ENCODE measurements at regions not wholly inside any gene's neighbourhood (a gene's known extent, or its start where the extent isn't known, plus 50 kb on each side); places are given as distances from the start of the nearest gene placed in this dataset.

DNA sequence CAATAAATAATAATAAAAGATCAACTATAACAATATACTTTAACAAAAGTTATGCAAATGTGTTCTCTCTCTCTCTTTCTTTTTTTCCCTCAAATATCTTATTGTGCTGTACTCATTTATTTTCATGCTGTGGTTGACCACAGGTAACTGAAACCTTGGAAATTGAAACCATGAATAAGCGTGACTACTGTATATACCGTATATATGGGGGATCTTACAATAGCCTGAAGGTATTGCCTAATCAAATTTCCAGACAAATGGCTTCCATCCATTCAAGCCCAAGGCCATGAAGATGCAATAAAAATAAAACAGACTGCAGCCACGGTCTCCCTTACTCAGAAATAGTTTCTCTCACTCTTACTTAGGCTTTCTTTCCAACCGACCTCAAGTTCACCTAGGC, 98.3 kb downstream of the SLITRK6 start:
- Histone ChIP-seq H3F3A (ENCODE audit: control insufficient read depth, insufficient read depth) (no peaks in the 10 kb centered on the region), H3K27ac (ENCODE audit: low read depth, low read length) (no peak overlapping the region), H3K4me3 (ENCODE audit: low read length) (no peak overlapping the region), H3K4me2 (ENCODE audit: low read length) (no peak overlapping the region), H3K9me2 (replicated peaks; ENCODE audit: control insufficient read depth, low read length) (no peaks in the 10 kb centered on the region), H3K79me2 (ENCODE audit: control insufficient read depth, low read length) (no peaks in the 10 kb centered on the region), H3K27me3 (ENCODE audit: control insufficient read depth, low read length) (no peaks in the 10 kb centered on the region), H3K9me3 (ENCODE audit: control insufficient read depth, insufficient read depth, low read length) (peaks cover 3% of the 10 kb centered on the region; the same call in 1 of the 2 replicates), H4K20me1 (ENCODE audit: control insufficient read depth, insufficient read depth, low read depth, low read length) (no peaks in the 10 kb centered on the region), H3K36me3 (ENCODE audit: control insufficient read depth, low read length) (no peaks in the 10 kb centered on the region), H3K4me1 (ENCODE audit: control insufficient read depth, low read length) (no peaks in the 10 kb centered on the region)
- no peak for TF ChIP-seq EZH2phosphoT487 (IDR thresholded peaks at IDR 0.05; ENCODE audit: borderline replicate concordance, low read length)
- TF ChIP-seq, protein P1, sequence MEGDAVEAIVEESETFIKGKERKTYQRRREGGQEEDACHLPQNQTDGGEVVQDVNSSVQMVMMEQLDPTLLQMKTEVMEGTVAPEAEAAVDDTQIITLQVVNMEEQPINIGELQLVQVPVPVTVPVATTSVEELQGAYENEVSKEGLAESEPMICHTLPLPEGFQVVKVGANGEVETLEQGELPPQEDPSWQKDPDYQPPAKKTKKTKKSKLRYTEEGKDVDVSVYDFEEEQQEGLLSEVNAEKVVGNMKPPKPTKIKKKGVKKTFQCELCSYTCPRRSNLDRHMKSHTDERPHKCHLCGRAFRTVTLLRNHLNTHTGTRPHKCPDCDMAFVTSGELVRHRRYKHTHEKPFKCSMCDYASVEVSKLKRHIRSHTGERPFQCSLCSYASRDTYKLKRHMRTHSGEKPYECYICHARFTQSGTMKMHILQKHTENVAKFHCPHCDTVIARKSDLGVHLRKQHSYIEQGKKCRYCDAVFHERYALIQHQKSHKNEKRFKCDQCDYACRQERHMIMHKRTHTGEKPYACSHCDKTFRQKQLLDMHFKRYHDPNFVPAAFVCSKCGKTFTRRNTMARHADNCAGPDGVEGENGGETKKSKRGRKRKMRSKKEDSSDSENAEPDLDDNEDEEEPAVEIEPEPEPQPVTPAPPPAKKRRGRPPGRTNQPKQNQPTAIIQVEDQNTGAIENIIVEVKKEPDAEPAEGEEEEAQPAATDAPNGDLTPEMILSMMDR (IDR thresholded peaks at IDR 0.05; ENCODE audit: low read depth, low read length, poor library complexity, severe bottlenecking), result no peak

DNA sequence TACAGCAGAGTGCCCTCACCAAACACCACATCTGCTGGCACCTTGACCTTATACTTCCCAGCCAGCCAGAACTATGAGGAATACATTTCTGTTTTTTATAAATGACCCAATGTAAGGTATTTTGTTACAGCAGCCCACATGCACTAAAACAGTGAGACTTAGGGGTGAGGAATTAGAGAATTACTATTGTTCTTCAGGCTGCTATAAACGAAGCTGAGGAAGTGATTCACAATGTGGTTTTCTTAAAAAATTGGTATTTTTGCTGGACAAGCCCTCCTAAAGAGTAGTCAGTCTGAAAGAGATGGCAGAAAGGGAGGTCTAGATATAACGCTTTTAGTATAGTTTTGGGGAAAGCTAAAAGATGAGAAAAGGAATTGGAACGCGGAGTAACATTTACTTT, 101.0 kb downstream of the SLITRK6 start:
- H3K36me3 ChIP-seq (ENCODE audit: control insufficient read depth, low read length), result no peaks in the 10 kb centered on the region
- no peak overlapping the region for H3K4me3 ChIP-seq (ENCODE audit: low read length)
- H3K27ac ChIP-seq (ENCODE audit: low read depth, low read length), result no peak overlapping the region
- H4K20me1 ChIP-seq (ENCODE audit: control insufficient read depth, insufficient read depth, low read depth, low read length), result no peaks in the 10 kb centered on the region
- no peaks in the 10 kb centered on the region for H3K79me2 ChIP-seq (ENCODE audit: control insufficient read depth, low read length)
- TF ChIP-seq EZH2phosphoT487 (IDR thresholded peaks at IDR 0.05; ENCODE audit: borderline replicate concordance, low read length), result no peak
- TF ChIP-seq, protein P1 (IDR thresholded peaks at IDR 0.05; ENCODE audit: low read depth, low read length, poor library complexity, severe bottlenecking), result no peak
- H3K9me2 ChIP-seq (replicated peaks; ENCODE audit: control insufficient read depth, low read length), result no peaks in the 10 kb centered on the region
- H3K4me1 ChIP-seq (ENCODE audit: control insufficient read depth, low read length), result no peaks in the 10 kb centered on the region
- H3K4me2 ChIP-seq (ENCODE audit: low read length), result no peak overlapping the region
- H3K27me3 ChIP-seq (ENCODE audit: control insufficient read depth, low read length), result no peaks in the 10 kb centered on the region
- peaks cover 3% of the 10 kb centered on the region; the same call in 1 of the 2 replicates for H3K9me3 ChIP-seq (ENCODE audit: control insufficient read depth, insufficient read depth, low read length)
- H3F3A ChIP-seq (ENCODE audit: control insufficient read depth, insufficient read depth), result no peaks in the 10 kb centered on the region

DNA sequence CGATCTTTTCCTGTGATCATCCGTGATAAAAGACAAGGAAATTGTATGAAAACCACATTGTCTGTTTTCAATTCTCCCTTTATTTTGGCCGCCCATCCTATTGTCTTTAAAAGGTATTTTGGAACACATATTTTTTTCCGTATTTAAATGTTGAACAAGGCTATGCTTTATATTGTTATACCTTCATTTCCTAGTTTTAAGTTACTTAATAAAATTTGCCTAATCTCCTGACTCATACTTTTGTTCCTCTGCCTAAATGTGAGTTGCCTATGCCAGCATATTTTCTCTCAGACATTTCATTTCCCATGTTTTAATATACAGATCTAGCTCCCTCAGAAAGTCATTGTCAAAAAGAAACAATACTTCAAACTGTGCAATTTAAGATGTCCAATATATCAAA, 104.2 kb downstream of the SLITRK6 start:
- Histone ChIP-seq H4K20me1 (ENCODE audit: control insufficient read depth, insufficient read depth, low read depth, low read length) (no peaks in the 10 kb centered on the region), H3K4me3 (ENCODE audit: low read length) (no peak overlapping the region), H3K27me3 (ENCODE audit: control insufficient read depth, low read length) (no peaks in the 10 kb centered on the region), H3K79me2 (ENCODE audit: control insufficient read depth, low read length) (no peaks in the 10 kb centered on the region), H3K36me3 (ENCODE audit: control insufficient read depth, low read length) (no peaks in the 10 kb centered on the region), H3K27ac (ENCODE audit: low read depth, low read length) (no peak overlapping the region), H3K9me3 (ENCODE audit: control insufficient read depth, insufficient read depth, low read length) (no peaks in the 10 kb centered on the region; the same call in 1 of the 2 replicates), H3F3A (ENCODE audit: control insufficient read depth, insufficient read depth) (no peaks in the 10 kb centered on the region), H3K4me1 (ENCODE audit: control insufficient read depth, low read length) (no peaks in the 10 kb centered on the region), H3K4me2 (ENCODE audit: low read length) (no peak overlapping the region), H3K9me2 (replicated peaks; ENCODE audit: control insufficient read depth, low read length) (no peaks in the 10 kb centered on the region)
- no peak for TF ChIP-seq EZH2phosphoT487 (IDR thresholded peaks at IDR 0.05; ENCODE audit: borderline replicate concordance, low read length)
- TF ChIP-seq, protein P1 (IDR thresholded peaks at IDR 0.05; ENCODE audit: low read depth, low read length, poor library complexity, severe bottlenecking), result no peak

Data from DOHH2 (cell line).